Psoas muscle (tissue), 7 donors: ENCODE measurements at regions not wholly inside any gene's neighbourhood (a gene's known extent, or its start where the extent isn't known, plus 50 kb on each side); places are given as distances from the start of the nearest gene placed in this dataset.

ENCODE experiments used
- ATAC-seq, 4 donors: fragments of 200-7000 bp; cut with Tn5 transposase; one replicate each; pipeline ENCODE4 v1.9.1; 2020; ENCODE audit warnings: moderate library complexity in 3 of 4, mild to moderate bottlenecking in 2 of 4
- DNase-seq, 2 donors: peaks; one replicate each; pipeline ENCODE4 v3.0.0-alpha.2; 2020
- H3K27ac ChIP-seq: fragments of 200-600 bp; one replicate; pipeline ENCODE4 v1.8.0; 2022
- H3K27me3 ChIP-seq, 3 donors: fragments of 200-600 bp in 1 of 3; one replicate each; pipeline versions ENCODE4 v1.6.1 to v1.8.0; 2013 to 2022; ENCODE audit warnings: low read length in 2 of 3, mild to moderate bottlenecking in 2 of 3, moderate library complexity in 1 of 3; ENCODE audit not compliant: insufficient read depth in 3 of 3
- H3K36me3 ChIP-seq, 2 donors: fragments of 200-600 bp in 1 of 2; one replicate each; pipeline versions ENCODE4 v1.6.1 to v1.8.0; 2013 to 2022; ENCODE audit warnings: low read depth in 1 of 2, mild to moderate bottlenecking in 1 of 2, moderate library complexity in 1 of 2; ENCODE audit not compliant: insufficient read depth in 1 of 2
- H3K4me1 ChIP-seq: fragments of 200-600 bp; one replicate; pipeline ENCODE4 v1.8.0; 2022
- H3K4me3 ChIP-seq: fragments of 200-600 bp; one replicate; pipeline ENCODE4 v1.8.0; 2022; ENCODE audit warnings: mild to moderate bottlenecking
- H3K9me3 ChIP-seq: fragments of 200-600 bp; one replicate; pipeline ENCODE4 v1.8.0; 2022
- CTCF ChIP-seq: fragments of 200-600 bp; IDR thresholded peaks from one replicate; pipeline ENCODE4 v1.8.0; 2022; ENCODE audit warnings: antibody characterized with exemption
- WGBS, 3 donors: extraction: QIAGEN DNeasy Blood & Tissue Kit; methylation state at CpG; one replicate each; pipeline versions ENCODE4 v1.1.6 to v1.1.7; 2013; 5-methylcytosine and 5-hydroxymethylcytosine counted together
- intact Hi-C, 2 donors: fragments of 100-400 bp; cut with DNase I; formaldehyde crosslinking; loops; one replicate each; pipeline versions ENCODE4 v1.11.0 to v1.14.2; 2022
- donor health status: healthy with polysubstance abuse.
- donor health status: DM: no; HTN: no; CAD: no; lungs with moderate emphysema.
- donor health status: Bipolar disorder and iron deficiency.
- donor health status: healthy.
- donor health status: DM: yes; HTN: yes; CAD: no.
- donor health status: DM: no; HTN: no; CAD: no.
- donor health status: DM: yes; HTN: yes; CAD: no.

GRCh38 chr12:132428936-132429601, 60.9 kb upstream of the FBRSL1 start:
- DNase-seq (no peak), ATAC-seq (no peak)
- intact Hi-C loops, result no loop called here
- peaks cover 0 to 88% (median 34%) of the 10 kb centered on the region in 3 donors for H3K27me3 ChIP-seq
- no peak for TF ChIP-seq CTCF
- H3K4me3 ChIP-seq, result no peak overlapping the region
- H3K27ac ChIP-seq, result no peak overlapping the region
- H3K36me3 ChIP-seq, result no peaks in the 10 kb centered on the region
- H3K4me1 ChIP-seq, result no peaks in the 10 kb centered on the region
- H3K9me3 ChIP-seq, result no peaks in the 10 kb centered on the region
- 26 to 36% (median 33%) methylated on average over 21 to 23 of the region's 23 CpGs for WGBS, 3 donors

GRCh38 chr12:132427999-132428935, 61.7 kb upstream of the FBRSL1 start:
- Histone ChIP-seq H3K9me3 (no peaks in the 10 kb centered on the region), H3K4me1 (no peaks in the 10 kb centered on the region), H3K27me3 (peaks cover 0 to 87% (median 42%) of the 10 kb centered on the region in 3 donors), H3K36me3 (no peaks in the 10 kb centered on the region), H3K27ac (no peak overlapping the region), H3K4me3 (no peak overlapping the region)
- ATAC-seq (no peak), DNase-seq (no peak)
- TF ChIP-seq CTCF, result no peak
- intact Hi-C loops, result no loop called here
- 78 to 84% (median 81%) methylated on average over 39 of the region's 39 CpGs for WGBS, 3 donors

- intact Hi-C loops, result no loop called here
- no peak for ATAC-seq
- no peak for TF ChIP-seq CTCF
Measured at GRCh38 chr12:132427174-132427768, 62.7 kb upstream of the FBRSL1 start.

GRCh38 chr12:132426349-132427173, 63.4 kb upstream of the FBRSL1 start:
- H3K36me3 ChIP-seq, result no peaks in the 10 kb centered on the region
- no peak for TF ChIP-seq CTCF
- ATAC-seq (no peak), DNase-seq (no peak)
- peaks cover 0 to 87% (median 38%) of the 10 kb centered on the region in 3 donors for H3K27me3 ChIP-seq
- 78 to 83% (median 81%) methylated on average over 34 of the region's 34 CpGs for WGBS, 3 donors
- intact Hi-C loops, result no loop called here
- no peak overlapping the region for H3K4me3 ChIP-seq
- H3K27ac ChIP-seq, result no peak overlapping the region
- H3K9me3 ChIP-seq, result no peaks in the 10 kb centered on the region
- no peaks in the 10 kb centered on the region for H3K4me1 ChIP-seq

More at GRCh38 chr12:132427174-132427768, 62.7 kb upstream of the FBRSL1 start:
- H3K36me3 ChIP-seq, result no peaks in the 10 kb centered on the region
- DNase-seq, result no peak
- H3K4me1 ChIP-seq, result no peaks in the 10 kb centered on the region
- no peak overlapping the region for H3K27ac ChIP-seq
- no peak overlapping the region for H3K4me3 ChIP-seq
- 59 to 77% (median 73%) methylated on average over 6 to 20 of the region's 20 CpGs for WGBS, 3 donors
- H3K27me3 ChIP-seq, result peaks cover 0 to 87% (median 44%) of the 10 kb centered on the region in 3 donors
- no peaks in the 10 kb centered on the region for H3K9me3 ChIP-seq
